HL-60 (cell line): ENCODE measurements at regions not wholly inside any gene's neighbourhood (a gene's known extent, or its start where the extent isn't known, plus 50 kb on each side); places are given as distances from the start of the nearest gene placed in this dataset.
"Not testable (repeated sequence)": the region's sequence is repeated elsewhere in the genome, so short reads cannot be mapped to it uniquely, and the experiment has no call there.

Experiments
- DNase-seq, 2 experiments: peaks; one replicate each; pipeline ENCODE4 v3.0.0-alpha.2; 2010 to 2020; ENCODE audit warnings: low read depth in 1 of 2, low spot score in 1 of 2
- H3K27ac ChIP-seq: fragments of 250-450 bp; sonication (Bioruptor Pico); replicated peaks from 2 replicates; pipeline ENCODE4 v1.5.1; 2020; ENCODE audit warnings: mild to moderate bottlenecking, moderate library complexity
- H3K27me3 ChIP-seq: fragments of 250-450 bp; sonication (Bioruptor Pico); 2 replicates; pipeline ENCODE4 v1.5.1; 2021; ENCODE audit warnings: mild to moderate bottlenecking, moderate library complexity; ENCODE audit not compliant: insufficient read depth, poor library complexity, severe bottlenecking
- H3K4me3 ChIP-seq: replicated peaks from 2 replicates; pipeline ENCODE4 v1.5.1; 2011; ENCODE audit warnings: mild to moderate bottlenecking, control low read depth, low read length; ENCODE audit not compliant: insufficient read depth
- GABPA ChIP-seq: IDR thresholded peaks from 2 replicates; pipeline ENCODE4 v1.6.1; 2012; ENCODE audit warnings: low read depth
- POLR2AphosphoS5 ChIP-seq: IDR thresholded peaks from 2 replicates; pipeline ENCODE4 v1.6.1; 2012; ENCODE audit warnings: low read depth
- SPI1 ChIP-seq: IDR thresholded peaks from 2 replicates; pipeline ENCODE4 v1.6.1; 2012; ENCODE audit warnings: low read depth, mild to moderate bottlenecking, borderline replicate concordance
- TF ChIP-seq, protein P1 (sequence below): IDR thresholded peaks from one replicate; pipeline ENCODE4 v1.5.1; 2011; ENCODE audit warnings: low read length, control low read depth, inconsistent platforms; ENCODE audit not compliant: insufficient read depth
- TF ChIP-seq, protein P2 (sequence below): IDR thresholded peaks from 2 replicates; pipeline ENCODE4 v1.6.1; 2012; ENCODE audit warnings: low read depth; ENCODE audit not compliant: insufficient replicate concordance

- no peak for DNase-seq
- no peak overlapping the region for H3K27ac ChIP-seq
- H3K4me3 ChIP-seq, result no peak overlapping the region
- H3K27me3 ChIP-seq, result no peaks in the 10 kb centered on the region
- TF ChIP-seq POLR2AphosphoS5, result no peak
- TF ChIP-seq, protein P1, sequence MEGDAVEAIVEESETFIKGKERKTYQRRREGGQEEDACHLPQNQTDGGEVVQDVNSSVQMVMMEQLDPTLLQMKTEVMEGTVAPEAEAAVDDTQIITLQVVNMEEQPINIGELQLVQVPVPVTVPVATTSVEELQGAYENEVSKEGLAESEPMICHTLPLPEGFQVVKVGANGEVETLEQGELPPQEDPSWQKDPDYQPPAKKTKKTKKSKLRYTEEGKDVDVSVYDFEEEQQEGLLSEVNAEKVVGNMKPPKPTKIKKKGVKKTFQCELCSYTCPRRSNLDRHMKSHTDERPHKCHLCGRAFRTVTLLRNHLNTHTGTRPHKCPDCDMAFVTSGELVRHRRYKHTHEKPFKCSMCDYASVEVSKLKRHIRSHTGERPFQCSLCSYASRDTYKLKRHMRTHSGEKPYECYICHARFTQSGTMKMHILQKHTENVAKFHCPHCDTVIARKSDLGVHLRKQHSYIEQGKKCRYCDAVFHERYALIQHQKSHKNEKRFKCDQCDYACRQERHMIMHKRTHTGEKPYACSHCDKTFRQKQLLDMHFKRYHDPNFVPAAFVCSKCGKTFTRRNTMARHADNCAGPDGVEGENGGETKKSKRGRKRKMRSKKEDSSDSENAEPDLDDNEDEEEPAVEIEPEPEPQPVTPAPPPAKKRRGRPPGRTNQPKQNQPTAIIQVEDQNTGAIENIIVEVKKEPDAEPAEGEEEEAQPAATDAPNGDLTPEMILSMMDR, result no peak
- TF ChIP-seq SPI1, result no peak
- TF ChIP-seq GABPA, result no peak
- TF ChIP-seq, protein P2, sequence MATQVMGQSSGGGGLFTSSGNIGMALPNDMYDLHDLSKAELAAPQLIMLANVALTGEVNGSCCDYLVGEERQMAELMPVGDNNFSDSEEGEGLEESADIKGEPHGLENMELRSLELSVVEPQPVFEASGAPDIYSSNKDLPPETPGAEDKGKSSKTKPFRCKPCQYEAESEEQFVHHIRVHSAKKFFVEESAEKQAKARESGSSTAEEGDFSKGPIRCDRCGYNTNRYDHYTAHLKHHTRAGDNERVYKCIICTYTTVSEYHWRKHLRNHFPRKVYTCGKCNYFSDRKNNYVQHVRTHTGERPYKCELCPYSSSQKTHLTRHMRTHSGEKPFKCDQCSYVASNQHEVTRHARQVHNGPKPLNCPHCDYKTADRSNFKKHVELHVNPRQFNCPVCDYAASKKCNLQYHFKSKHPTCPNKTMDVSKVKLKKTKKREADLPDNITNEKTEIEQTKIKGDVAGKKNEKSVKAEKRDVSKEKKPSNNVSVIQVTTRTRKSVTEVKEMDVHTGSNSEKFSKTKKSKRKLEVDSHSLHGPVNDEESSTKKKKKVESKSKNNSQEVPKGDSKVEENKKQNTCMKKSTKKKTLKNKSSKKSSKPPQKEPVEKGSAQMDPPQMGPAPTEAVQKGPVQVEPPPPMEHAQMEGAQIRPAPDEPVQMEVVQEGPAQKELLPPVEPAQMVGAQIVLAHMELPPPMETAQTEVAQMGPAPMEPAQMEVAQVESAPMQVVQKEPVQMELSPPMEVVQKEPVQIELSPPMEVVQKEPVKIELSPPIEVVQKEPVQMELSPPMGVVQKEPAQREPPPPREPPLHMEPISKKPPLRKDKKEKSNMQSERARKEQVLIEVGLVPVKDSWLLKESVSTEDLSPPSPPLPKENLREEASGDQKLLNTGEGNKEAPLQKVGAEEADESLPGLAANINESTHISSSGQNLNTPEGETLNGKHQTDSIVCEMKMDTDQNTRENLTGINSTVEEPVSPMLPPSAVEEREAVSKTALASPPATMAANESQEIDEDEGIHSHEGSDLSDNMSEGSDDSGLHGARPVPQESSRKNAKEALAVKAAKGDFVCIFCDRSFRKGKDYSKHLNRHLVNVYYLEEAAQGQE, result no peak
These were observed 1899.8 kb downstream of the PCDH9 start for GRCh38 chr13:65330287-65330686.

DNA sequence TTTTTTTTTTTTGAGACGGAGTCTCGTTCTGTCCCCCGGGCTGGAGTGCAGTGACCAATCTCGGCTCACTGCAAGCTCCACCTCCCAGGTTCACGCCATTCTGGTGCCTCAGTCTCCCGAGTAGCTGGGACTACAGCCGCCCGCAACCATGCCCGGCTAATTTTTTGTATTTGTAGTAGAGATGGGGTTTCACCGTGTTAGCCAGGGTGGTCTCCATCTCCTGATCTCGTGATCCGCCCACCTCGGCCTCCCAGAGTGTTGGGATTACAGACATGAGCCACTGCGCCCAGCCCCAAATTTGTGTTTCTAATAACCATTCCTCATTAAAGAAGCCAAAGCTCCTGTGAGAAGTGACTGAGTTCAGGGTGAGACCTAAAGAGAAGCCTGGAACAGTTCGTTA lies 1906.9 kb downstream of the PCDH9 start:
- not testable (repeated sequence) for H3K27me3 ChIP-seq, H3K4me3 ChIP-seq, H3K27ac ChIP-seq, DNase-seq

GRCh38 chr13:65321423-65321822 lies 1908.7 kb downstream of the PCDH9 start:
- not testable (repeated sequence) for H3K27ac ChIP-seq, H3K27me3 ChIP-seq, DNase-seq, H3K4me3 ChIP-seq

- no peak for DNase-seq
- Histone ChIP-seq H3K4me3 (no peak overlapping the region), H3K27ac (no peak overlapping the region), H3K27me3 (no peaks in the 10 kb centered on the region)
- TF ChIP-seq, protein P1, result no peak
- no peak for TF ChIP-seq SPI1
- TF ChIP-seq, protein P2, result no peak
- TF ChIP-seq GABPA, result no peak
- TF ChIP-seq POLR2AphosphoS5, result no peak
These were observed 1916.1 kb downstream of the PCDH9 start for GRCh38 chr13:65314008-65314407.

DNA sequence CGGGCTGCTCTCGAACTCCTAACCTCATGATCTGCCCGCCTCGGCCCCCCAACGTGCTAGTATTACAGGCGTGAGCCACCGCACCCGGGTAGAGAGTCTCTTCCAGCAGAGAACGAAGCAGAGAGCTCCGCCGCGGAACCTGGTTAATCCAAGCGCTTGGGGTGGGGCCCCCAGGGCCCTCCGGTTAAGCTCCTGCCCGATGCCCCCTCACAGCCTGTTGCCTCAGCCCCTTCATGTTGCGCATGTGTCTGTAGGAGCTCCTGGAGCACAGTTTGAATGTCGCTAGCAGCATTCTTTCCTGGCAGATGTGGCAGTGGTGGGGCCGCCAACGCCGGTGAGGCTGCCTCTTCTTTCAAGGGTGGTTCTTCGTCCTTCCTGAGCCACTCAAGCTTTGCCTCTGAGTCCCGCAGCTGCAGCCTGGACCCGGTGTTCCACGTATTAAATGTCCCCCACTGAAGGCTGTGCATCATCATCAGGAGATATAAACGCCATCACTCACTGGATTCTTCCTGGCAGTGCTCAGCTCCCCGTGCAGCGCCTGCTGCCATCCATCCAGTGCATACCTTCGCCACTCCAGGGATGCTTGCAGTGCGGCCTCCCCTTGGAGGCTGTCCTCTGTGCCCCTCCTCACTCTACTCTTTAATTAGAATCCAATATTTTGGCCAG lies 1919.3 kb downstream of the PCDH9 start:
- no peaks in the 10 kb centered on the region for H3K27me3 ChIP-seq
- DNase-seq, result no peak
- no peak overlapping the region for H3K27ac ChIP-seq
- TF ChIP-seq GABPA, result no peak
- TF ChIP-seq, protein P1, result no peak
- TF ChIP-seq, protein P2, result no peak
- no peak for TF ChIP-seq SPI1
- TF ChIP-seq POLR2AphosphoS5, result no peak
- no peak overlapping the region for H3K4me3 ChIP-seq
